GM19043 (cell line): ENCODE measurements at regions not wholly inside any gene's neighbourhood (a gene's known extent, or its start where the extent isn't known, plus 50 kb on each side); places are given as distances from the start of the nearest gene placed in this dataset.
"Not testable (repeated sequence)": the region's sequence is repeated elsewhere in the genome, so short reads cannot be mapped to it uniquely, and the experiment has no call there.

ENCODE experiments used
- ATAC-seq: cut with Tn5 transposase; IDR thresholded peaks from one replicate; pipeline ENCODE4 v1.9.1; 2021; ENCODE audit warnings: low read depth; ENCODE audit not compliant: unreplicated experiment

DNA sequence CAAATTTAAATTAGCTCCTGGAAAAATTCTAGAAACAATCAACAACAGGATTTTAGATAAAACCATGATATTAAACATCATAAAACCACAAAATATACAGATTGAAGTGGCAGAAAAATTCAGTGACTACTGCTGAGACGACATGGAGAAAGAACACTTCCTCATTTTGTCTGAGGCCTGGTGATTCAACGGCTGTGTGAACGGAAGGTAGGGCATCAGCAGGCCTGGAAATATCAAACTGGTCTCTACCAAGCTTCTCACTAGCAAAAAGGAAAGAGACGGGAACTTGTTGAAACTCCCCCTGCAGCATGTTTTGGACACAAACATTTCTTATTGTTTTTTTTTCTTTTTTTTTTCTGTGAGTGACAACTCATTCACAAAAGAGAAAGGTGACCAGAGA lies 58.0 kb upstream of the AHI1 start:
- peak; percentile 80 for ATAC-seq

DNA sequence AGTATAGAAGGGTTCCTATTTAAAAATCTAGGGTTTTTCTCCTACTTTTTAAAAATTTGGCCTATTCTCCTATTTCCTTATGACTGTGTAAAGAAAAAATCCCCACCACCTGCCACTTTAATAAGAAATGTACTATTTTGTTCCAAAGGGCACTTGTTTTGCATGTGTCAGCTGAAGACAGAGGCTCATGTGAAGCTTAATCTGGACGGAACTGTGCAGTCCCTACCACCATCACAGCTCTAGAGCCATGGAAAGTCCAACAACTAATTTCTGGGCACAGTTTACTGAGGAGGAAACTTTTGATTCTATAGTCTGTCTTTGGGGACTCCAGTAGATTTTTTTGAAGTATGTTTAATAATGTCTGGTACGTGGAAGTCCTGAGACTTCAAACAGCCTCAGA lies 60.0 kb upstream of the AHI1 start:
- no peak for ATAC-seq

DNA sequence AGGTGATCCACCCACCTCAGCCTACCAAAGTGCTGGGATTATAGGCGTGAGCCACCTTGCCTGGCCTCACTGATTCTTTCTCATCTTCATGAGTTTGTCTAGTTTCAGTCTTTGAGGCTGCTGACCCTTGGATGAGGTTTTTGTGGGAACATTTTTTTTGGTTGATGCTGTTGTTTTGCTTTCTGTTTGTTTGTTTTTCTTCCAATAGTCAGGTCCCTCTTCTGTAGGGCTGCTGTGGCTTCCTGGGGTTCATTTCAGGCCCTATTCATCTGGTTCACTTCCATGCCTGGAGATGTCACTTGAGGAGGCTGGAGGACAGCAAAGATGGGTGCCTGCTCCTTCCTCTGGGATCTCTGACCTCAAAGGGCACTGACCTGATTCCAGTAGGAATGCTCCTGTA lies 68.1 kb upstream of the AHI1 start:
- not testable (repeated sequence) for ATAC-seq

DNA sequence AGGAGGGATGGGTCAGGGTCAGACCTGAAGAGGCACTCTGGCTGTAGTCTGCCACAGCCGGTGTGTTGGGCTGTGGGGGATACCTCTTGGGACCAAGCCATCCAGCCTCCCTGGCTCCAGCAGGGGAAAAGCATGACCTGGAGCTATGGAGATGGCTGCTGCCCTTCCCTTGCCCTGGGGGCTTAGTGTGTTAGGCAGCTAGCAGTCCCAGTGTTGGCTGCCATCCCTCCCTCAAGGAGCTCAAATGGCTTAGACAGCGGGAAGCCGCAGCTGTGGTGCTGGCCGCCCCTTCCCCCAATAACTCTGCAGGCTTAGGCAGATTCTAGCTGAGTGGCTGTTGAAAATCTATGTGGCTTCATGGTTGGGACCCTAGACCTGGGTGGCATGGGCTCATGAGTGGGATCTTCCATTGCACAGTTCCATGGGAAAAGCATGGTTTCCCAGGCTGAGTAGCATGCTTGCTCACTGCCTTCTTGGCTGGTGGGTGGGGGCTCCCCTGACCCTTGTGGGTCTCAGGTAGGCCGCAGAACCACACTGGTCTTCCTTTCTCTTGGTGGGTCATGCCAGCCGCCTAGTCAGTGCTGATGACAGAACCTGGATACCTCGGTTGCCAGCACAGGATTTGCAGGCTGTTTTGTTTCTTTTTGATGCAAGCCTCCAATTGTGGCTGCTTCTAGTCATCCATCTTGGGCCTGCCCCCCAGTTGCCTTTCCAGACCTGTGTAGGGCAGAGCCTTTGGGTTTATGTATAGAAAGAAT lies 69.0 kb upstream of the AHI1 start:
- ATAC-seq, result no peak

DNA sequence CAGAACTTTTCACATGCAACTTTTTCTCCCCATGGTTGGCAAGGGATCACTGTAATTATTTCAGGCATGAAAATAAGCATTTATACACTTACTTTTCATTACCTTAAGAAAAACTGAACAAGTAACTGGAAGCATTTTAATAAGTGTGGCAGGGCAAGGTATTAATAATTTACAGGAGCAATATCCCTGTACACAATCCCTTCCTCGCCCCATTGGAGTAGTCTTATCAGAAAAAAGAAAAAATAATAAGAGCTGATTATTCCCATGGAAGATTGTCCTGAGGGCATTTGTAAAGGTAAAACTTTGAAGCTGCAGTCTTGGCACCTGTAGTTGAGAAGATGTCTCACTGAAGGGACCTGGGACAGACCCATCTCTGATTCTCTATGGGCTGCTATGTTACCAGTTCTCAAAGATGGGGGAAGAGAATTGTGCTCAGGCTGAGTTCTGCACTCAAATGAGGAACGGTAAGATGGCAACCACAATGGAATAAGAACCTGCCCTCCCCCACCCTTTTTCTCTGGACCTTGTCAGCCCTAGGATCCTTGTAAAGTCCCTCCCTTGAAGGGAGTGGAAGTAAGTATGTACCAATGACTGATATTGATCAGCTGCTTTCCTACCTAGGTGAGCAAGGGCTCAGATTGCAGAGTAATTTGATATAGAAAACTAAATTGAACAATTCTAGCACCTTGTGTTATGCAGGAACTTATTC lies 70.0 kb upstream of the AHI1 start:
- ATAC-seq, result no peak

DNA sequence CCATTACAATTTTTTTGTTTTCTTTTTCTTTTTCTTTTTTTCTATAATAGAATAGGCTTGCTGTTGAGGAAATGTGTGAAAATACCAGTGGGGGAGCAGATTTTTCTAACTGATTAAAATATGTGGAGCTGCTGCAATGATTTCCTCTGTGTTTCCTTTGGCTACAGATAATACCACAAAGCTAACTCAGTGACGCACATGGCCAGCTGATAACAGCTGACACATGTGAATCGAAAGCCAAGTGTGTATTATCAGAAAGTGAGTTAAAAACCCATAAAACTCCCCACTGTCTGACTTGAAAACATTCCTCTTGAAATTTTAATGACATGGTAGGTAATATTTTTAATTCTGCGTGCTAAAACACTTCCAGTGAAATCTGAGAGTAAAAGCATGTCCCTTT lies 70.8 kb upstream of the AHI1 start:
- ATAC-seq, result no peak

DNA sequence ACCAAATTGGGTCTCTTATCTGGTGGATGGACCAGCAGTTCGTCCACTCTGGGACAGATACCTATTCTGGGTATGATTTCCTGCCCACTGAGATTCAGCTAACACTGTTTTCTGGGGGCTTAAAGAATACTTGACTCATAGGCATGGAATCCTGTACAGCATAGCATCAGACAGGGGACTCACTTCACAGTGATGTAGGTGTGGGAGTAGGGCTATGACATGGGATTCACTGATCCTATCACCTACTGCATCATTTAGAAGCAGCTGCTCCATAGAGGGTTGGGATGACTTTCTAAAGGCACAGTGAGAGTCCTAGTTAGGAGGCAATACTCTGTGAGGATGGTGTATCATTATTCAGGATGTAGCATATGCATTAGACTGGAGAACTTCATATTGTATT lies 74.5 kb upstream of the AHI1 start:
- ATAC-seq, result no peak

DNA sequence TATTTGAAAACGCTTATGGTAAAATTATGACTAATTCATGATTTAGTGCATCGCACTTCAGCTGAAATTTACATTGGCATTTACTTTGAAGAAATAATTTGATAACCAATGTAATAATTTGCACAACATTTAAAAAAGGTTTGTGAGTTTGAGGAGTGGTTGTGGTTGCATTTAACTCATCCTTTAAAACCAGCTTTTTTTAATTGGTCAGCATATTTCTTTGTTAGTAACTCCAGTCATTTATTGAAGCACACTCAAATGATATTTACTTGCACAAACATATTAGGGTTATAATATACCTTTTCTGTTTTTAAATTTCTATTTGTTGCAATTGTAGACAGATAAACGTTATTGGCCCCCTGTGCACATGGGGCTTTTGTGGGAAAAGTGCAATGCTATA lies 78.1 kb upstream of the AHI1 start:
- ATAC-seq, result no peak

DNA sequence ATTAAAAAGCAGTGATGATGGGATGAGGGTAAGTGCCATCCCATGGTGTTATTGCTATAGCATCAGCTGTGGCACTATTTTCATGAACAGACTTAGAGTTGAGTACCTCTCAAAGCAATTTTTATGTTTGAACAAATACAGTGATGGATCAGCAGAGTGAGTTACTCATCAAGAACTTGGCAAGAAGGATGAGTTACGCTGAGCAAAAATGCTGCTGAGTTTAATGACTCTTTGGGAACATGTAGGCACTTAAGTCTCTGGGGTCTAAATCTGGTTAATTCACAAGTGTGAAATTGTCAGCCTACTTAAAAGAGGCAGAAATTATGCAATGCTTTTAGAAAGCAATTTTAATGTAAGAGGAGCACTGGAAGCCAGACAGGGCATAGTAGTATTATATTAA lies 78.5 kb upstream of the AHI1 start:
- no peak for ATAC-seq

DNA sequence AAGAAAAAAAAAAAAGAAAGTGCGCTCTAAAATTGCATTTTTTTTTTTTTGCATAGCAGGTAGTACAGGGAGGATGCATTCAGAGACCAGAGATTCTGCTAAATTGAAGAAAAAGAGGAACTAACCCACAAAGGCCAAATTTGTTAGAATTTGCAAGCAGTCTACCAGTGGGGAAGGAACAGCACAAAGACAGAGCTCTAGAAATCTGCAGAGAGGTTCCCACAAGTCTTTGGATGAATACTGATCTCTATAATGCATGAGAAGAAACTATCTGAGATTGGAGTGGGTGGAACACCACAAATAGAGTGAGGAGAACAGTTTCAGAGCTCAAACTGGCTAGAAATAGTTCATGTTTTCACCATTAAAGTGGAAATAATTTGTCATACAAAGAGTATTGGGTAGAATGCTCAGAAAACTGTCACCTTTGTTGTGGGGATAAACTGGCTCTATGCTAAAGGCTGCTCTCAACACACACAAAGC lies 79.6 kb upstream of the AHI1 start:
- peak; percentile 68 for ATAC-seq

DNA sequence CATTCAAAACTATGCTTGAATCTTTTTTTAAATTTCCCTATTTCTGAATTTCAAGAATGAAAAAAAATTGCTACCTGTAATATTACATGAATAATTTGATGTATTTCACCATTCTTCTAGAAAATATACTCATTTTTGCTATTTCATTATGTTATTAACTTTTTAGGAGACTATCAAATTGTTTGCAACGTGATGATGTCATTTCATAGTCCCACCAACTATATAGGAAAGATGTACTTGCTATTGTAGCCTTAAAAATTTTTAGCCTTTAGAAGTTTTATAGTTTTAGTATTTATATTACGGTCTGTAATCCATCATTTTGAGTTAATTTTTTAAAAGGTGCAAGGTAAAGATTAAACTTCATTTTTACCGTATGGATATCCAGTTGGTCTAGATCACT lies 81.4 kb upstream of the AHI1 start:
- no peak for ATAC-seq

DNA sequence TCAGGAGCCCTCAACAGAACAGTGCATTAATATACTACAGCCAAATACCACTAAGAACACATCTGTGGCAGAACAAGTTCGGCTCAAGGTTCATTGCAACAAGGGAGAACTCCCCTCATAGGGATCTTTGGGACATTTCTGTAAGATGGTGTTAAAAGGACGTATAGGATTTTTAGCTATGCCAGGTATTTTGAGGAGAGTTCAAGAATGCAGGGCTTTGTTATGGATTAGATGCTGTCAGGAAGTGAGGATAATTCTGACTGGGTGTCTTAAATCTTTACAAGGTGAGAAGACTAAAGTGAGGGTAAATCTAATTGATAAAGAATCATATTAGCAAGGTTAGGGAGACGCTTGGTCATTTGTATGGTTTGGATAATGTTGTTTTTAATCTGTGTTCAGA lies 83.7 kb upstream of the AHI1 start:
- ATAC-seq, result no peak

DNA sequence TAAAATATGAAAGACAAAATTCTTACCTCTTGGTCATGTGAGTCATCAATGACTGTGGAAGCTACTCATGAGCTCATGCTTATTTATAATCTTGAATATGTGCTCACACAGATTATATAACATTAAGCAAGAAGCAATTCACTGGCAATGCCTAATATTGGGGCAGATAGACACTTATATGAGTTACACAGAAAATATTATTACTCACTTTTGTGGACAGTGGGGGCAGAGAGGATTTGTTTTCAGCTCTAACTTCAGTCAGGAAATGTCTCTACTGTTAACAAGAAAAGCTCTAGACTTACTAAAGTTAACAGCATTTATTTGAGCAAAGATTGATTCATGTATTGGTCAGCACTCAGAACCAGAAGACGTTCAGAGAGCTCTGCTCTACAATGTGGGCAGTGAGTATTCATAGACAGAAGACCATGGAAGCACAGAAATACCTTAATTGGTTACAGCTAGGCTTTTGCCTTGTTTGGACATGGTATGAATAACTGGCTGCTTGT lies 85.8 kb upstream of the AHI1 start:
- ATAC-seq, result no peak

DNA sequence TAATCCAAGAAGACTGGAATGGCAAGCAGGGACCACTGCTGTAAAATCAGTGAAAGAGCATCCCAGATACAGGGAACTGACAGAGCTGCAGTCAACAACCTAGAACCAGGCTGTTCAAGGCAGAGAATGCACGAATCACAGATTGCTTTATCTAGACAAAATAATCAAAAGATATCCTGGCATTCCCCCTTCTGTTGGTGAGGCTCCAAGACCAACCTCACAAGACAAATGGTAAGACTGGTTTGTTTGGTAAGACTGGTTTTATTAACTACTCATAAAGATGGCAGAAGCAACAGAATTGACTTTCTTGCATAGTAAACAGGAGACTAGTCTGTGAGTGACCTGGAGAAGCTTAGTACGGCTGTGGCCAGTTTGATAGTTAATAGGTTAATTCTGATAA lies 88.8 kb upstream of the AHI1 start:
- no peak for ATAC-seq

DNA sequence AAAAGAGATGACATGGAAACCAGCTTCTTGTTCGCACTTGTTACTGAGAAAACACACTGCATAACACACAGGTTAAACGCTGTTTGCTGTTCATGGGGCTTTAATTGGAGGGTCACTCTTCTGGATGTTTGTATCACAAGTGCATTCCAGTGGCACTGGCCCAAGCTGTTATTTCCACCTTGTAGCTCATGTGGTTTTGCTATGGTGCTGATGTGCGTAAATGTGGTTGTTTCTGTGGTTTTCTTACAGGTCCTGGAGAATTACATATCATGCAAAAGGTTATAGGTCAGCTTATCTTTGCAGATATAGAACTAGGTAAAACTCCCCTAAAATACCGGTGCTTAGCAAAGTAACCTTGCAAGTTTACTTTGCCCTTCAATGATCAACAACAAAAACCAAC lies 89.3 kb upstream of the AHI1 start:
- no peak for ATAC-seq

DNA sequence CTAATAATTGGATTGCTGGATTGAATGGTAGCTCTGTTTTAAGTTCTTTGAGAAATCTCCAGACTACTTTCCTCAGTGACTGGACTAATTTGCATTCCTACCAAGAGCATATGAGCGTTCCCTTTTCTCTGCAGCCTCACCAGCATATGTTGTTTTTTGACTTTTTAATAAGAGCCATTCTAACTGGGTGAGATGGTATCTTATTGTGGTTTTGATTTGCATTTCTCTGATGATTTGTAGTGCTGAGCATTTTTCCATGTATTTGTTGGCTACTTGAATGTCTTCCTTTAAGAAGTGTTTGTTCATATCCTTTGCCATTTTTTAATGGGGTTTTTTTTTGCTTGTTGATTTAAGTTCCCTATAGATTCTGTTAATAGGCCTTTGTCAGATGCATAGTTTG lies 94.7 kb upstream of the AHI1 start:
- no peak for ATAC-seq

DNA sequence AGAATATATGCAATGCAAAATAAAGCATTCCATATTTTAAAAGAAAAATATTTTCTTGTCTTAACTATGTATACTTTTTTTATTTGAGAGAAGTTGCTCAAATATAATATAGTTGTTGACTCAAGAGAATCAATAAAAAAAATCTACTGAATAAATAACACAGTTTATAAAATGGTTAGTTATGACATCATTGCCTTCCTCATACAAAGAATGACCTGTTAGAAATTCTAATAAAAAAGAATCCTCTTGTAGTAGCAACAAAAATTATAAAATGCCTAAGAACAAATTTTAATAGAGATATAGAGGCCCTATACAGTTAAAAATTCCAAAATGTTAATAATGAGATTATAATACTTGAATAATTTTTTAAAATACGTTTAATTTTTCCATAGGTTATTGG lies 96.5 kb upstream of the AHI1 start:
- no peak for ATAC-seq

DNA sequence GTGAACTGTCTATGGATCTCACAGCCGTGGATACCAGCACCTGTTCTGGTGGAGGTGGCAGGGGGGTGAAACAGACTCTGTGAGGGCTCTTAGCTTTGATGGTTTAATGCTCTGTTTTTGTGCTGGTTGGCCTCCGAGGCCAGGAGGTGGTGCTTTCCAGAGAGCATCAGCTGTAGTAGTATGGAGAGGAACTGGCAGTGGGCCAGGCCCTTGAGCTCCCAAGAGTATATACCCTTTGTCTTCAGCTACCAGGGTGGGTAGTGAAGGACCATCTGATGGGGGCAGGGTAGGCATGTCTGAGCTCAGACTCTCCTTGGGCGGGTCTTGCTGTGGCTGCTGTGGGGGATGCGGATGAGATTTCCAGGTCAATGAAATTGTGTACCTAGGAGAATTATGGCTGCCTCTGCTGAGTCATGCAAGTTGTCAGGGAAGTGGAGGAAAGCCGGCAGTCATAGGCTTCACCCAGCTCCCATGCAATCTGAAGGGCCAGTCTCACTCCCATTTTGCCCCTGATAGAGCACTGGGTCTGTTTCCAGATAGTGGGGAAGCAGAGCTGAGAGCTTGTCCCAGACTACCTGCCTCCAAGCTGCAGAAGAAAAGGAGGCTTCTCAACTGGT lies 102.7 kb upstream of the AHI1 start:
- no peak for ATAC-seq

DNA sequence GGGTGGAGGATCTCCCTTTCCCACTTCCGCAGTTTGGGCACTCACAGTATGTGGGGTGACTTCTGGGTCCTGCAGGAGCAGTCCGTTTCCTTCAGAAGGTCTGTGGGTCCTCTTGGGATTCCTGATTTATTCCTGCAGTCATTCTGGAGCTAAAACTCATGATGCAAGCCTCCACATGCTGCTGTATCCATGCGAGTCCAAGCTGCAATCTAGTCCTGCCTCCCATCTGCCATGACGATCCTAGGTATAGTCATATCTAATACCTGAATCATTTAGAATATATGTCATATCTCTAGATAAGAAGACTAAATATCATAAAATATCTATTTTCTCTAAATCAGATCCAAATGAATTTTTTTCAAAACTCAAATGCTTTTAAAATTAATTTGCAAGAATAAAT lies 103.4 kb upstream of the AHI1 start:
- ATAC-seq, result no peak

DNA sequence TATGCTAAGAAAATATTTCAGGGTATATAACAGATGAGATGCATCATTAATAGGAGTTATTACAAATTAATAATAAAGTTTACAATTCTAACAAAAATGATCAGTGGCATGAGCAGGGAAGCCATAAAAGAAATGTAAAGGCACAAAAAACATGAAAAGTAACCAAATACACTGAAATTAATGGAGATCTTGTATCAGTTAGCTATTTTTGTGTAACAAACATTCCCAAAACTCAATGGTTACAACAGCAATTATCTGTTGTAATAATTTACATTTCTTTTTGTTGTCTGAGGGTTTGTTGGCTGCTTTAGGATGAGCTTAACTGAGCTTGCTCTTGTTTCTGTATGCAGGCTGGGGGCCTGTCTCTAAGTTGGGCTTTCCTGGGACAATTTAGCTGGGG lies 104.3 kb upstream of the AHI1 start:
- no peak for ATAC-seq

DNA sequence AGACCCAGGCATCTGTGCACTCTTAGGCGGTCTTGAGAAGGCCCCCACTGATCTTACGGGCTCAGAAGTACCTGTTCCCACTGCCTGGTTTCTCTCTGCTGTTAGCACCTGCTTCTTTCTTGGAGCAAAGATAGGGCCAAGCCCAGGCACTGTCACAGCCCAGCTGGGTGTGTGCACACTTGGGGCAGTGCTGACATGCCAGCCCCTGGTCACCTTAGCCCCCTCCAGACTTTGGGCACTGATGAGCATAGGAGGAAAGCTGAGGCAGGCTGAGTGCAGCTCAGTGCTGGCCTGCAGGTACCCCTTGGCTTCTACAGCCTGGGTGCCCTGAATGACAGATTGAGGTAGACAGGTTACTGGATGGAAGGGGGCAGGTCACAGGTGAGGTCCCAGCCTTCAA lies 105.7 kb upstream of the AHI1 start:
- no peak for ATAC-seq
